ENCODE measurements at regions not wholly inside any gene's neighbourhood (a gene's known extent, or its start where the extent isn't known, plus 50 kb on each side); places are given as distances from the start of the nearest gene placed in this dataset.

- H3K36me3 Mint-ChIP-seq (ENCODE audit: low read depth, unreplicated experiment) = no peaks in the 10 kb centered on the region
- FAIRE-seq = no peak
- no peaks in the 10 kb centered on the region for H3K4me1 Mint-ChIP-seq (ENCODE audit: low read depth, unreplicated experiment)
- Histone ChIP-seq H4K20me1 (ENCODE audit: insufficient read depth, low read length) (no peaks in the 10 kb centered on the region), H3K27me3 (ENCODE audit: insufficient read depth, low read length) (no peaks in the 10 kb centered on the region), H3K4me3 (ENCODE audit: insufficient read depth, low read depth, low read length) (no peak overlapping the region), H2AFZ (ENCODE audit: low read depth, low read length) (no peak overlapping the region), H3K27ac (ENCODE audit: low read depth, low read length) (no peak overlapping the region), H3K36me3 (ENCODE audit: insufficient read depth, low read length) (no peaks in the 10 kb centered on the region), H3K9me3 (ENCODE audit: insufficient read depth, low read depth, low read length) (no peaks in the 10 kb centered on the region), H3K9ac (ENCODE audit: low read length) (no peak overlapping the region), H3K4me1 (ENCODE audit: insufficient read depth, low read length) (no peaks in the 10 kb centered on the region), H3K4me2 (ENCODE audit: low read length) (no peak overlapping the region), H3K79me2 (ENCODE audit: insufficient read depth, low read length) (no peaks in the 10 kb centered on the region)
- no peaks in the 10 kb centered on the region for H3K27me3 Mint-ChIP-seq (ENCODE audit: low read depth, unreplicated experiment)
- no peaks in the 10 kb centered on the region for H3K9me3 Mint-ChIP-seq (ENCODE audit: unreplicated experiment)
- TF ChIP-seq EZH2 (IDR thresholded peaks at IDR 0.05; ENCODE audit: insufficient read depth, low read length) (no peak), CTCF (IDR thresholded peaks at IDR 0.05; ENCODE audit: insufficient read depth, low read depth, low read length) (no peak)
- no peak overlapping the region for H3K27ac Mint-ChIP-seq (ENCODE audit: unreplicated experiment)
- no peak overlapping the region for H3K4me3 Mint-ChIP-seq (ENCODE audit: unreplicated experiment)
- DNase-seq (ENCODE audit: low read depth) = no peak
Observed at GRCh38 chr9:71521132-71521531, 247.2 kb downstream of the CEMIP2 start.

GRCh38 chr9:71519098-71519696 is 249.1 kb downstream of the CEMIP2 start:
- H3K36me3 ChIP-seq (ENCODE audit: insufficient read depth, low read length) = no peaks in the 10 kb centered on the region
- no peak overlapping the region for H3K4me3 ChIP-seq (ENCODE audit: insufficient read depth, low read depth, low read length)
- H2AFZ ChIP-seq (ENCODE audit: low read depth, low read length) = no peak overlapping the region
- Mint-ChIP-seq H3K36me3 (ENCODE audit: low read depth, unreplicated experiment) (no peaks in the 10 kb centered on the region), H3K4me3 (ENCODE audit: unreplicated experiment) (no peak overlapping the region), H3K27ac (ENCODE audit: unreplicated experiment) (no peak overlapping the region), H3K27me3 (ENCODE audit: low read depth, unreplicated experiment) (no peaks in the 10 kb centered on the region), H3K4me1 (ENCODE audit: low read depth, unreplicated experiment) (no peaks in the 10 kb centered on the region), H3K9me3 (ENCODE audit: unreplicated experiment) (no peaks in the 10 kb centered on the region)
- no peak overlapping the region for H3K27ac ChIP-seq (ENCODE audit: low read depth, low read length)
- H3K9ac ChIP-seq (ENCODE audit: low read length) = no peak overlapping the region
- no peaks in the 10 kb centered on the region for H4K20me1 ChIP-seq (ENCODE audit: insufficient read depth, low read length)
- TF ChIP-seq EZH2 (IDR thresholded peaks at IDR 0.05; ENCODE audit: insufficient read depth, low read length) (no peak), CTCF (IDR thresholded peaks at IDR 0.05; ENCODE audit: insufficient read depth, low read depth, low read length) (no peak)
- FAIRE-seq (no peak), DNase-seq (ENCODE audit: low read depth) (no peak)
- no peaks in the 10 kb centered on the region for H3K27me3 ChIP-seq (ENCODE audit: insufficient read depth, low read length)
- H3K4me2 ChIP-seq (ENCODE audit: low read length) = no peak overlapping the region
- H3K4me1 ChIP-seq (ENCODE audit: insufficient read depth, low read length) = no peaks in the 10 kb centered on the region
- H3K79me2 ChIP-seq (ENCODE audit: insufficient read depth, low read length) = no peaks in the 10 kb centered on the region
- no peaks in the 10 kb centered on the region for H3K9me3 ChIP-seq (ENCODE audit: insufficient read depth, low read depth, low read length)

GRCh38 chr9:71518045-71518827 is 250.1 kb downstream of the CEMIP2 start:
- Mint-ChIP-seq H3K4me1 (ENCODE audit: low read depth, unreplicated experiment) (no peaks in the 10 kb centered on the region), H3K27ac (ENCODE audit: unreplicated experiment) (no peak overlapping the region), H3K9me3 (ENCODE audit: unreplicated experiment) (no peaks in the 10 kb centered on the region), H3K27me3 (ENCODE audit: low read depth, unreplicated experiment) (no peaks in the 10 kb centered on the region), H3K36me3 (ENCODE audit: low read depth, unreplicated experiment) (no peaks in the 10 kb centered on the region), H3K4me3 (ENCODE audit: unreplicated experiment) (no peak overlapping the region)
- FAIRE-seq (no peak), DNase-seq (ENCODE audit: low read depth) (no peak)
- TF ChIP-seq EZH2 (IDR thresholded peaks at IDR 0.05; ENCODE audit: insufficient read depth, low read length) (no peak), CTCF (IDR thresholded peaks at IDR 0.05; ENCODE audit: insufficient read depth, low read depth, low read length) (no peak)
- Histone ChIP-seq H2AFZ (ENCODE audit: low read depth, low read length) (no peak overlapping the region), H3K9me3 (ENCODE audit: insufficient read depth, low read depth, low read length) (no peaks in the 10 kb centered on the region), H3K9ac (ENCODE audit: low read length) (no peak overlapping the region), H3K4me3 (ENCODE audit: insufficient read depth, low read depth, low read length) (no peak overlapping the region), H3K79me2 (ENCODE audit: insufficient read depth, low read length) (no peaks in the 10 kb centered on the region), H4K20me1 (ENCODE audit: insufficient read depth, low read length) (no peaks in the 10 kb centered on the region), H3K4me2 (ENCODE audit: low read length) (no peak overlapping the region), H3K4me1 (ENCODE audit: insufficient read depth, low read length) (no peaks in the 10 kb centered on the region), H3K27ac (ENCODE audit: low read depth, low read length) (no peak overlapping the region), H3K36me3 (ENCODE audit: insufficient read depth, low read length) (no peaks in the 10 kb centered on the region), H3K27me3 (ENCODE audit: insufficient read depth, low read length) (no peaks in the 10 kb centered on the region)
